ENCODE measurements at regions not wholly inside any gene's neighbourhood (a gene's known extent, or its start where the extent isn't known, plus 50 kb on each side); places are given as distances from the start of the nearest gene placed in this dataset.

GRCh38 chr7:22579961-22580360 is 80.0 kb upstream of the STEAP1B start:
- TF ChIP-seq POLR2A (IDR thresholded peaks at IDR 0.05) (no peak), CTCF (IDR thresholded peaks at IDR 0.05) (no peak)

Data from adrenal gland (tissue), 5 donors.